T-helper 17 cell (primary cell): ENCODE measurements at regions not wholly inside any gene's neighbourhood (a gene's known extent, or its start where the extent isn't known, plus 50 kb on each side); places are given as distances from the start of the nearest gene placed in this dataset.

Source experiments
- ATAC-seq: fragments of 150-1000 bp; cut with Tn5 transposase; 2 replicates; pipeline ENCODE4 v1.10.0; 2021; ENCODE audit warnings: mild to moderate bottlenecking, moderate library complexity
- DNase-seq, 3 donors: peaks; one replicate each; pipeline versions ENCODE4 v3.0.0 to v3.0.0-alpha.2; 2020 to 2021
- H3K9me3 ChIP-seq: one replicate; pipeline ENCODE4 v1.7.0; 2013; ENCODE audit warnings: low read length, mild to moderate bottlenecking; ENCODE audit not compliant: control insufficient read depth, poor library complexity, severe bottlenecking
- H3K27ac Mint-ChIP-seq: one replicate; pipeline ENCODE4 v1.8.0; 2022; ENCODE audit warnings: mild to moderate bottlenecking, moderate library complexity, mixed read lengths
- H3K27me3 Mint-ChIP-seq: one replicate; pipeline ENCODE4 v1.8.0; 2022; ENCODE audit warnings: mixed read lengths
- H3K36me3 Mint-ChIP-seq: one replicate; pipeline ENCODE4 v1.8.0; 2022; ENCODE audit warnings: low read depth, mixed read lengths
- H3K4me1 Mint-ChIP-seq: one replicate; pipeline ENCODE4 v1.8.0; 2022; ENCODE audit warnings: mild to moderate bottlenecking, mixed read lengths
- H3K4me3 Mint-ChIP-seq: one replicate; pipeline ENCODE4 v1.8.0; 2022; ENCODE audit warnings: mild to moderate bottlenecking, moderate library complexity, mixed read lengths

DNA sequence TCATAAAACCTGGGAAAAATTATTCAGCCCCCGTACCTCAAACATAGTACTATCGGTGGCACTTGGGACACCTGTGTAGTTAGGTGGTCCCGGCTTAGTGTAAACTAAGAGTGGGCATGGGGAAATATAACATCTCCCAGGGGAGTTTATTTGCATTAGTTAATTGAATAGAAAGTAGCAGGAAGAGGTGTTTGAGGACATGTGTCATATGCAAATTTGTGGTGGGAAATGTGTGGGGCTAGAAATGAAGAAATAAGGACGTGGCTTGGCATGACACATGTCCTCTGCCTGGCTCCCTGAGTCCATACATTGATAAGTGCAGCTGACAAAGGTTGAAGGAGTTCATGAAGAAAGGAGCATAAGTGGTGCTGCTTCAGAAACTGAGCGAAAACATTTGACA lies 483.6 kb downstream of the SH2D1A start:
- Mint-ChIP-seq H3K27me3 (peaks cover 5% of the 10 kb centered on the region), H3K27ac (no peak overlapping the region), H3K36me3 (no peaks in the 10 kb centered on the region), H3K4me1 (peaks cover 5% of the 10 kb centered on the region), H3K4me3 (no peak overlapping the region)
- ATAC-seq (no peak), DNase-seq (no peak)
- no peaks in the 10 kb centered on the region for H3K9me3 ChIP-seq

DNA sequence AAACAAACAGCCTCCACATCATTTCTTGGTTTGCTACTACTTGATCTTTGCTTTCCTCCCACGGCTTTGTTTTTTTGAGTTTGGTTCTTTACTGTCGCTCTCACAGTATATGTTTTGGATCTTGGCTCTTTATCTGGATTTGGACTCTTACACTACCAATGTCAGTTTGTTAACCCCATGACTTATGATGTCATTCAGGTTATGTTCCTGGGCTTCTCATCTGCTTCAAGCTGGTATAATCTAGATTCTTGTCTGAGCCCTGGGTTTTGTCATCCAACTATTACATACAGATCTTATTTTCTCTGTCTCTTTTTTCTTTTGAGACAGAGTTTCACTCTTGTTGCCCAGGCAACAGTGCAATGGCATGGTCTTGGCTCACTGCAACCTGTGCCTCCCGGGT lies 482.9 kb upstream of the TEX13C start:
- Mint-ChIP-seq H3K4me3 (no peak overlapping the region), H3K27me3 (peaks cover 15% of the 10 kb centered on the region), H3K36me3 (no peaks in the 10 kb centered on the region), H3K27ac (peak overlapping the region; percentile 51), H3K4me1 (no peaks in the 10 kb centered on the region)
- no peaks in the 10 kb centered on the region for H3K9me3 ChIP-seq
- no peak for DNase-seq
- no peak for ATAC-seq

GRCh38 chrX:124842205-124842604 lies 477.5 kb upstream of the TEX13C start:
- no peak for ATAC-seq

GRCh38 chrX:124860736-124861135 lies 458.9 kb upstream of the TEX13C start:
- DNase-seq (no peak), ATAC-seq (no peak)
- H3K9me3 ChIP-seq = no peaks in the 10 kb centered on the region
- H3K27ac Mint-ChIP-seq = no peak overlapping the region
- no peaks in the 10 kb centered on the region for H3K4me1 Mint-ChIP-seq
- no peaks in the 10 kb centered on the region for H3K36me3 Mint-ChIP-seq
- H3K27me3 Mint-ChIP-seq = no peaks in the 10 kb centered on the region
- H3K4me3 Mint-ChIP-seq = no peak overlapping the region

More at GRCh38 chrX:124842205-124842604, 477.5 kb upstream of the TEX13C start:
- Mint-ChIP-seq H3K4me3 (no peak overlapping the region), H3K4me1 (peaks cover 2% of the 10 kb centered on the region), H3K27me3 (peaks cover 6% of the 10 kb centered on the region), H3K27ac (no peak overlapping the region), H3K36me3 (no peaks in the 10 kb centered on the region)
- DNase-seq = no peak
- no peaks in the 10 kb centered on the region for H3K9me3 ChIP-seq

DNA sequence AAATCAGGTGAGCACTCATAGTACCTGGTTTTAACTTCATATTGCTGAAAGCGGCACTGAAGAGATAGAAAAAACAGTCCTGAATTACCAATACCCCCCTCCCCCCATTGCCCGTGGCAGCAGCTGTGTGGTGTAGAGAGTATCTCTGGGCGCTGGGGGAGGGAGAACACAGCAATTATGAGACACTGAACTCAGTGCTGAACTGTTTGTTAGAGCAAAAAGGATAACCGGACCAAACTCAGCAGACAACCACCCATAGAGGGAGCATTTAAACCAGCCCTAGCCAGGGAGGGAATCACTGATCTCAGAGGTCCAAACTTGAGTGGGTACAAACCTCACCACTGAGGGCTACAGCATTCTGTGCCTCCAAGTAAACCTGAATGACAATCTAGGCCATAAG lies 457.4 kb upstream of the TEX13C start:
- H3K4me3 Mint-ChIP-seq = no peak overlapping the region
- no peaks in the 10 kb centered on the region for H3K9me3 ChIP-seq
- ATAC-seq (no peak), DNase-seq (no peak)
- no peaks in the 10 kb centered on the region for H3K36me3 Mint-ChIP-seq
- H3K4me1 Mint-ChIP-seq = no peaks in the 10 kb centered on the region
- H3K27me3 Mint-ChIP-seq = no peaks in the 10 kb centered on the region
- no peak overlapping the region for H3K27ac Mint-ChIP-seq

- ATAC-seq (no peak), DNase-seq (no peak)
- Mint-ChIP-seq H3K4me1 (no peaks in the 10 kb centered on the region), H3K36me3 (no peaks in the 10 kb centered on the region), H3K27me3 (no peaks in the 10 kb centered on the region), H3K4me3 (no peak overlapping the region), H3K27ac (no peak overlapping the region)
- no peaks in the 10 kb centered on the region for H3K9me3 ChIP-seq
Measured at GRCh38 chrX:124863303-124863702, 456.4 kb upstream of the TEX13C start.

GRCh38 chrX:124887572-124887971 lies 432.1 kb upstream of the TEX13C start:
- H3K27ac Mint-ChIP-seq = no peak overlapping the region
- H3K4me1 Mint-ChIP-seq = no peaks in the 10 kb centered on the region
- ATAC-seq (no peak), DNase-seq (no peak)
- H3K9me3 ChIP-seq = no peaks in the 10 kb centered on the region
- H3K27me3 Mint-ChIP-seq = no peaks in the 10 kb centered on the region
- no peaks in the 10 kb centered on the region for H3K36me3 Mint-ChIP-seq
- no peak overlapping the region for H3K4me3 Mint-ChIP-seq

DNA sequence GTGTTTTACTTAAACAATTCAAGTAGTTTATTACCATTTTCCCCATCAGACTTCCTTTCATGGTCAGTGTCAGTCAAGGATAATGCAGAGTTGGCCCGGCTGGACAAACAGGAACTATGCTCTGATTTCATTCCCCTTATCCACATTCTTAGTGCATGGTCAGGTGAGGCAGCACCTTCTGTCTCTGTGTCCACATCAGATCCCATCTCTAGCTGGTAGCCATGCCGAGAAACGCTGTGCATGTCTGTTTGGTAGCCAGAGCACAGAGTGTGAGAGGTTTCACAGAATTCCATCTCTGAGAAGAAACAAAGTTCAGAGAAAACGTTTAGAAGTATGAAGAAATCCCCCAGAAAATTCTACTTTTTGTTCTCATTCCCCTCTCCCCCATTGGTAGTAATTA lies 423.7 kb upstream of the TEX13C start:
- no peaks in the 10 kb centered on the region for H3K9me3 ChIP-seq
- Mint-ChIP-seq H3K27me3 (no peaks in the 10 kb centered on the region), H3K36me3 (no peaks in the 10 kb centered on the region), H3K4me1 (no peaks in the 10 kb centered on the region), H3K27ac (no peak overlapping the region), H3K4me3 (no peak overlapping the region)
- DNase-seq = no peak
- no peak for ATAC-seq

- H3K27me3 Mint-ChIP-seq = no peaks in the 10 kb centered on the region
- DNase-seq = no peak
- H3K4me3 Mint-ChIP-seq = no peak overlapping the region
- H3K9me3 ChIP-seq = no peaks in the 10 kb centered on the region
- H3K27ac Mint-ChIP-seq = no peak overlapping the region
- H3K36me3 Mint-ChIP-seq = no peaks in the 10 kb centered on the region
- H3K4me1 Mint-ChIP-seq = no peaks in the 10 kb centered on the region
- ATAC-seq = no peak
Measured at GRCh38 chrX:124902953-124903352, 416.7 kb upstream of the TEX13C start.

- Mint-ChIP-seq H3K27me3 (no peaks in the 10 kb centered on the region), H3K36me3 (no peaks in the 10 kb centered on the region), H3K27ac (no peak overlapping the region), H3K4me3 (no peak overlapping the region), H3K4me1 (no peaks in the 10 kb centered on the region)
- ATAC-seq (no peak), DNase-seq (no peak)
- H3K9me3 ChIP-seq = no peaks in the 10 kb centered on the region
Measured at GRCh38 chrX:124910611-124911010, 409.1 kb upstream of the TEX13C start.

GRCh38 chrX:124917011-124917410 lies 402.7 kb upstream of the TEX13C start:
- DNase-seq = no peak
- no peak for ATAC-seq
- Mint-ChIP-seq H3K36me3 (no peaks in the 10 kb centered on the region), H3K4me3 (no peak overlapping the region), H3K4me1 (no peaks in the 10 kb centered on the region), H3K27ac (no peak overlapping the region), H3K27me3 (no peaks in the 10 kb centered on the region)
- H3K9me3 ChIP-seq = no peaks in the 10 kb centered on the region

DNA sequence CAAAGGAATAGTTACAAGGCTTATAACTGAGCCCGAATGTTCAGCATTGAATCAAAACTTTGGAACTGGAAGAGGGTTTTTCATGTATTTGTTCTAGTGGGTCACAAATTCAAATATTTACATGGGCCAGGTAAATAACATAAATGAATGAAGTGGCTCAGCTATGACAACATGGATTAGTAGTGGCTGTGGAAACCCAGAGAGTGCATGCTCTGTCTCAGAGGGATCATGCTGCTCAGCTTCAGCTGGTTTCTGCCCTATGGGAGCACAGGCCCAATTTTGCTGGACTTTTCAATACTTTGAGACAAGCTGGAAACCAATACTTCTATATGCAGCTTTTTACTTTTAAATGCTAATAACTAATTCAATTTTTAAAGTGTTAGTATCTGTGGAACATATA lies 394.0 kb upstream of the TEX13C start:
- Mint-ChIP-seq H3K27ac (no peak overlapping the region), H3K27me3 (peaks cover 11% of the 10 kb centered on the region), H3K36me3 (no peaks in the 10 kb centered on the region), H3K4me1 (peaks cover 2% of the 10 kb centered on the region), H3K4me3 (no peak overlapping the region)
- H3K9me3 ChIP-seq = no peaks in the 10 kb centered on the region
- ATAC-seq (no peak), DNase-seq (no peak)

GRCh38 chrX:124931241-124931640 lies 388.4 kb upstream of the TEX13C start:
- no peak overlapping the region for H3K4me3 Mint-ChIP-seq
- no peaks in the 10 kb centered on the region for H3K36me3 Mint-ChIP-seq

GRCh38 chrX:124931958-124932357 lies 387.7 kb upstream of the TEX13C start:
- H3K9me3 ChIP-seq = no peaks in the 10 kb centered on the region
- ATAC-seq = no peak
- no peak for DNase-seq
- H3K27me3 Mint-ChIP-seq = peaks cover 11% of the 10 kb centered on the region
- no peak overlapping the region for H3K4me3 Mint-ChIP-seq
- H3K36me3 Mint-ChIP-seq = no peaks in the 10 kb centered on the region
- peaks cover 2% of the 10 kb centered on the region for H3K4me1 Mint-ChIP-seq
- H3K27ac Mint-ChIP-seq = no peak overlapping the region

More at GRCh38 chrX:124931241-124931640, 388.4 kb upstream of the TEX13C start:
- no peak overlapping the region for H3K27ac Mint-ChIP-seq
- ATAC-seq (no peak), DNase-seq (no peak)
- peaks cover 11% of the 10 kb centered on the region for H3K27me3 Mint-ChIP-seq
- peaks cover 2% of the 10 kb centered on the region for H3K4me1 Mint-ChIP-seq
- H3K9me3 ChIP-seq = no peaks in the 10 kb centered on the region

DNA sequence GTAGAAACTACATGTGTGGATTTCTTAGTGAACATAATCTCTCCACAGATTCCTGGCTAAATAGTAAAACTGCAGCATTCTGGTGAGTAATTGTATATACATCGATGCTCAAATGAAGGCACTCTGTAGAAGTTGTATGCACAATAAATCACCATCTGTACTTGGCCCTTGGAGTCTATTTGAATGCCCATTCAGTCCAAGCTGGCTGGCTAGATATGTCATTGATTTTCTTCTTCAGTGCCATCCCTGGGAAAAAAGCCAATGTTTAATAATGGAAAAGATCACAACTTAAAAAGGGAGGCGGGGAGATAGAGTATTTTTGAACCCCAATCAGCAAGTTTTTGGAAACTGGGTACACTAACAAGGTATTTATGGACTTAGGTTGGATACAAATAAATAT lies 381.0 kb upstream of the TEX13C start:
- H3K27me3 Mint-ChIP-seq = peaks cover 4% of the 10 kb centered on the region
- DNase-seq (no peak), ATAC-seq (no peak)
- no peaks in the 10 kb centered on the region for H3K9me3 ChIP-seq
- H3K4me1 Mint-ChIP-seq = no peaks in the 10 kb centered on the region
- no peaks in the 10 kb centered on the region for H3K36me3 Mint-ChIP-seq
- H3K27ac Mint-ChIP-seq = no peak overlapping the region
- no peak overlapping the region for H3K4me3 Mint-ChIP-seq
